ENCODE measurements at regions not wholly inside any gene's neighbourhood (a gene's known extent, or its start where the extent isn't known, plus 50 kb on each side); places are given as distances from the start of the nearest gene placed in this dataset.

DNA sequence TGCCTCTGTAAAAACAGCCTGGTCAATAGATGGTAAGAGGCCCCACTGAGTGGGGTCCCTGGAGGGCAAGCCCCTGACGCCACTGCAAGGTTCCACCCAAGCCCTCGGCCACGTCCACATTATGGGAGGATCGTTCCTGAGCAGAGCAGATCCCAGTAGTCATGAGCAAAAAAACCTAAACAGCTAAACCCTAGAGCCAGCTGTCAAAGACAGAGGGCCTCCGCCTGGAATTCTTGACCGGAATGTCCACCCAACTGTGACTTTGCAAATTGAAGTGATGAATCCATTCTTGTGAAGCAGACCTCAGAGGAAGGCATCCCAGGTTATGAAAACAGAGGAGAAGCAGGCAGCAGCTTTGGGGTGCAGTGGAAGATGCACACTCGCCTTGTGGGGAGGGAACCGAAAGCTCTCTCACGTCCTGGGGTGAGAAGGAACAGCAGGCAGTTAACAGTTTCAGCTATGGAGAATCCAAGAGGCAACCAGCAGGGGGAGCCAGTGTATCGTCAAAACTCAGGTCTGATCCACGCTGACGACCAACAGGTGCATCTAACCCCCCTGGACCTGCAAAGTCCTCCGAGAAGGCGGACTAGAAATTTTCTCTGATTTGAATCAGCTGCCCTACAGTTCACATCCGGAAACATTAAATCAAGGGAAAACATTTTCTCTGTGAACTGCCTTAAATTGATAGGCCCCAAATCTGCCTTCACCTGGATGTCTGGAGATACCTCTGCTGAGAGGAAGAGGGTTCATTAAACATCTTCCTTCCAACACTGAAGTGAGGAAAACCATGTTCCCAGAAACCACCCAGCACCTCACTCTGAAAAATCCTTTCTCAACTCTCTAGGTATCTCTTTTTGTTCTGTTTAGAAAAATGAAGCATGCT lies 139.1 kb upstream of the PFKP start:
- WGBS (ENCODE audit: low lambda C conversion rate, missing lambda C conversion rate): 37% methylated on average over 15 of the region's 15 CpGs
- Histone ChIP-seq H3K36me3 (replicated peaks; ENCODE audit: insufficient read depth, low read depth) (no peaks in the 10 kb centered on the region), H4K20me1 (ENCODE audit: insufficient read depth, poor library complexity, severe bottlenecking) (no peaks in the 10 kb centered on the region), H3K27me3 (peaks cover 10% of the 10 kb centered on the region), H3K4me3 (no peak overlapping the region), H3K9me2 (replicated peaks; ENCODE audit: insufficient read depth) (no peaks in the 10 kb centered on the region), H3K4me2 (peak overlapping the region; percentile 59), H2AFZ (no peak overlapping the region), H3K9me3 (ENCODE audit: low read depth) (no peaks in the 10 kb centered on the region), H3K4me1 (ENCODE audit: insufficient read depth) (no peaks in the 10 kb centered on the region), H3K27ac (no peak overlapping the region), H3K79me2 (no peaks in the 10 kb centered on the region)
- TF ChIP-seq CTCF (IDR thresholded peaks at IDR 0.05; ENCODE audit: poor library complexity): peak; percentile 74
- no peak for TF ChIP-seq EZH2phosphoT487 (IDR thresholded peaks at IDR 0.05; ENCODE audit: low read depth, severe bottlenecking, unreplicated experiment)
- no peak for TF ChIP-seq EZH2 (IDR thresholded peaks at IDR 0.05; ENCODE audit: borderline replicate concordance)
- DNase-seq (ENCODE audit: low spot score): peak; percentile 82

DNA sequence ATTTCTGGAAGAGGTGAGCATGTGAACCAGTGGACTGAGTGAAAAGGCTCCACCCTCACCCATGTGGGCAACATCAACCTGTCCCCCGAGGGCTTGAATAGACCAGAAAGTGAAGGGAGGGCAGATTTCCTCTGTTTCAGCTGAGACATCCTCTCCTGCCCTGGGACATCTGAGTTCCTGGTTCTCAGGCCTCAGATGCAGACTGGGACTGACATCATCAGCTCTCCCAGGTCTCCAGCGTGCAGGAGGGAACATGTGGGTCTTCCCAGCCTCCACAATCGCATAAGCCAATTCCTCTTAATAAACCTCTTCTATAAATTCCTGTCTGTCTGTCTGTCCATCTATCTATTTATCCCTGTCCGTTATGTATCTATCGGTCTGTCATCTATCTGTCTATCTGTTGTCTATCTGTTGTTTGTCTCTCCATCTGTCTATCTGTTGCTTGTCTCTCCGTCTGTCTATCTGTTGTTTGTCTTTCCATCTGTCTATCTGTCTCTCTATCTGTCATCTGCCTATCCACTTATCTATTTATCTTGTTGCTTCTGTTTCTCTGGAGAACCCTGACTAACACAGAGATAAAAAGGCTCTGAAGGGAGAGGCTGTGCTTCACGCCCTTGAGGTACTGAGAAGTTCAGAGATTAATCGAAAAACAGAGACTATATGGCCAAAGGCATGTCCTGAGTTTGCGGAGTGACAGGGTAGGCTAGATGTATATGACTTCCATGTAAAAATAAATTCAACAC lies 140.3 kb upstream of the PFKP start:
- H3K9me2 ChIP-seq (replicated peaks; ENCODE audit: insufficient read depth): no peaks in the 10 kb centered on the region
- DNase-seq (ENCODE audit: low spot score): no peak
- peaks cover 10% of the 10 kb centered on the region for H3K27me3 ChIP-seq
- H3K4me2 ChIP-seq: no peak overlapping the region
- no peaks in the 10 kb centered on the region for H3K4me1 ChIP-seq (ENCODE audit: insufficient read depth)
- H3K9me3 ChIP-seq (ENCODE audit: low read depth): no peaks in the 10 kb centered on the region
- no peak overlapping the region for H2AFZ ChIP-seq
- no peaks in the 10 kb centered on the region for H3K79me2 ChIP-seq
- 68% methylated on average over 9 of the region's 9 CpGs for WGBS (ENCODE audit: low lambda C conversion rate, missing lambda C conversion rate)
- no peaks in the 10 kb centered on the region for H4K20me1 ChIP-seq (ENCODE audit: insufficient read depth, poor library complexity, severe bottlenecking)
- H3K27ac ChIP-seq: no peak overlapping the region
- TF ChIP-seq CTCF (IDR thresholded peaks at IDR 0.05; ENCODE audit: poor library complexity) (no peak), EZH2phosphoT487 (IDR thresholded peaks at IDR 0.05; ENCODE audit: low read depth, severe bottlenecking, unreplicated experiment) (no peak), EZH2 (IDR thresholded peaks at IDR 0.05; ENCODE audit: borderline replicate concordance) (no peak)
- H3K36me3 ChIP-seq (replicated peaks; ENCODE audit: insufficient read depth, low read depth): no peaks in the 10 kb centered on the region
- no peak overlapping the region for H3K4me3 ChIP-seq

DNA sequence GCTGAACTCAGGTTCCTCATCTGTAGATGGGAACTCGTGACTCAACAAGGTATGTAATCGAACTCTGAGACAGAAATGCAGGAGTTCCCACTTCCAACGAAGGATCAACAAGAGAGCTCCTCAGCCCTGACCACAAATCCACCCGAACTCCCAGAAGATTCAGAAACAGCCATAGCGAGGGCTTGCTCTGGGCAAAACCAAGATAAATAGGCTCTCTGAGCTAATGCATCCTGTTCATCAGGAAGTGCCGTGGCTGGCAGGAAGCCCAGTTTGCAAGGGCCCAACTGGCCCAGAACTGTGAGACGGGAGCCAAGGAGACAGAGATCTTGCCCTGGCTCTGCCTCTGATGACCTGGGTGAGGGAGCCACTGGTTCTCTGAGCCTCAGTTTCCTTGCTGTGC lies 141.7 kb upstream of the PFKP start:
- no peak overlapping the region for H3K4me2 ChIP-seq

More for the DNA sequence above, 141.7 kb upstream of the PFKP start:
- Histone ChIP-seq H3K27me3 (peaks cover 10% of the 10 kb centered on the region), H3K9me2 (replicated peaks; ENCODE audit: insufficient read depth) (no peaks in the 10 kb centered on the region), H3K27ac (no peak overlapping the region), H4K20me1 (ENCODE audit: insufficient read depth, poor library complexity, severe bottlenecking) (no peaks in the 10 kb centered on the region), H3K4me1 (ENCODE audit: insufficient read depth) (no peaks in the 10 kb centered on the region), H3K4me3 (no peak overlapping the region), H2AFZ (no peak overlapping the region), H3K36me3 (replicated peaks; ENCODE audit: insufficient read depth, low read depth) (no peaks in the 10 kb centered on the region), H3K9me3 (ENCODE audit: low read depth) (no peaks in the 10 kb centered on the region), H3K79me2 (no peaks in the 10 kb centered on the region)
- 60% methylated on average over 7 of the region's 7 CpGs for whole genome bisulfite sequencing (ENCODE audit: low lambda C conversion rate, missing lambda C conversion rate)
- TF ChIP-seq CTCF (IDR thresholded peaks at IDR 0.05; ENCODE audit: poor library complexity): no peak
- no peak for DNase-seq (ENCODE audit: low spot score)
